ENCODE measurements at regions not wholly inside any gene's neighbourhood (a gene's known extent, or its start where the extent isn't known, plus 50 kb on each side); places are given as distances from the start of the nearest gene placed in this dataset.
A peak's percentile ranks its signal among the peaks of the same experiment; 100 is the strongest.

GRCh38 chr6:170460641-170461040, 92.5 kb downstream of the PSMB1 start:
- Histone ChIP-seq H3K27me3 (ENCODE audit: control insufficient read depth, insufficient read depth, low read length) (no peaks in the 10 kb centered on the region), H3K27ac (ENCODE audit: low read depth in 2 of 2, low read length in 2 of 2) (no peak overlapping the region), H3K4me1 (ENCODE audit: control insufficient read depth in 2 of 3, insufficient read depth in 2 of 3, low read depth in 1 of 3, low read length in 3 of 3) (peaks cover 0 to 3% (median 0%) of the 10 kb centered on the region in 3 donors), H3K9ac (ENCODE audit: low read length in 3 of 3) (no peak overlapping the region), H3K9me3 (ENCODE audit: control insufficient read depth in 2 of 3, insufficient read depth in 1 of 3, low read length in 3 of 3) (no peaks in the 10 kb centered on the region), H3K36me3 (ENCODE audit: control insufficient read depth in 2 of 3, insufficient read depth in 3 of 3, low read length in 3 of 3) (no peaks in the 10 kb centered on the region), H3K4me3 (ENCODE audit: low read length in 3 of 3) (no peak overlapping the region)
- intact Hi-C loops (cut with DNase I): no loop called here
- FAIRE-seq (no peak), DNase-seq (no peak)
- no peak for TF ChIP-seq CTCF (IDR thresholded peaks at IDR 0.05; ENCODE audit: borderline replicate concordance, extremely low read depth, insufficient read depth)

- no peak for TF ChIP-seq CTCF (IDR thresholded peaks at IDR 0.05; ENCODE audit: borderline replicate concordance, extremely low read depth, insufficient read depth)
- no peak for DNase-seq
- Histone ChIP-seq H3K36me3 (ENCODE audit: control insufficient read depth in 2 of 3, insufficient read depth in 3 of 3, low read length in 3 of 3) (no peaks in the 10 kb centered on the region), H3K9me3 (ENCODE audit: control insufficient read depth in 2 of 3, insufficient read depth in 1 of 3, low read length in 3 of 3) (no peaks in the 10 kb centered on the region), H3K9ac (ENCODE audit: low read length in 3 of 3) (no peak overlapping the region), H3K4me3 (ENCODE audit: low read length in 3 of 3) (peak overlapping the region in 2 of 3 donors; percentile 19 to 35), H3K4me1 (ENCODE audit: control insufficient read depth in 2 of 3, insufficient read depth in 2 of 3, low read depth in 1 of 3, low read length in 3 of 3) (peaks cover 0 to 3% (median 0%) of the 10 kb centered on the region in 3 donors), H3K27me3 (ENCODE audit: control insufficient read depth, insufficient read depth, low read length) (no peaks in the 10 kb centered on the region), H3K27ac (ENCODE audit: low read depth in 2 of 2, low read length in 2 of 2) (no peak overlapping the region)
- FAIRE-seq: no peak
- intact Hi-C loops (cut with DNase I): no loop called here
These were observed 93.7 kb downstream of the PSMB1 start for GRCh38 chr6:170459451-170459850.

GRCh38 chr6:170456886-170457698, 96.0 kb downstream of the PSMB1 start:
- H3K9me3 ChIP-seq (ENCODE audit: control insufficient read depth in 2 of 3, insufficient read depth in 1 of 3, low read length in 3 of 3): no peaks in the 10 kb centered on the region
- H3K9ac ChIP-seq (ENCODE audit: low read length in 3 of 3): no peak overlapping the region
- no peak overlapping the region for H3K4me3 ChIP-seq (ENCODE audit: low read length in 3 of 3)
- H3K4me1 ChIP-seq (ENCODE audit: control insufficient read depth in 2 of 3, insufficient read depth in 2 of 3, low read depth in 1 of 3, low read length in 3 of 3): peaks cover 0 to 3% (median 0%) of the 10 kb centered on the region in 3 donors
- no peaks in the 10 kb centered on the region for H3K27me3 ChIP-seq (ENCODE audit: control insufficient read depth, insufficient read depth, low read length)
- H3K36me3 ChIP-seq (ENCODE audit: control insufficient read depth in 2 of 3, insufficient read depth in 3 of 3, low read length in 3 of 3): no peaks in the 10 kb centered on the region
- DNase-seq (no peak), FAIRE-seq (no peak)
- H3K27ac ChIP-seq (ENCODE audit: low read depth in 2 of 2, low read length in 2 of 2): no peak overlapping the region
- no peak for TF ChIP-seq CTCF (IDR thresholded peaks at IDR 0.05; ENCODE audit: borderline replicate concordance, extremely low read depth, insufficient read depth)
- intact Hi-C loops (cut with DNase I): no loop called here
